ENCODE measurements at regions not wholly inside any gene's neighbourhood (a gene's known extent, or its start where the extent isn't known, plus 50 kb on each side); places are given as distances from the start of the nearest gene placed in this dataset.

- no peak for TF ChIP-seq CTCF (IDR thresholded peaks at IDR 0.05; ENCODE audit: low read depth, low read length)
- no peak for TF ChIP-seq EZH2phosphoT487 (IDR thresholded peaks at IDR 0.05; ENCODE audit: low read depth)
Observed at GRCh38 chr17:63095879-63096278, 129.8 kb downstream of the TANC2 start.

All from OCI-LY3 (cell line).